ENCODE measurements at regions not wholly inside any gene's neighbourhood (a gene's known extent, or its start where the extent isn't known, plus 50 kb on each side); places are given as distances from the start of the nearest gene placed in this dataset.

DNA sequence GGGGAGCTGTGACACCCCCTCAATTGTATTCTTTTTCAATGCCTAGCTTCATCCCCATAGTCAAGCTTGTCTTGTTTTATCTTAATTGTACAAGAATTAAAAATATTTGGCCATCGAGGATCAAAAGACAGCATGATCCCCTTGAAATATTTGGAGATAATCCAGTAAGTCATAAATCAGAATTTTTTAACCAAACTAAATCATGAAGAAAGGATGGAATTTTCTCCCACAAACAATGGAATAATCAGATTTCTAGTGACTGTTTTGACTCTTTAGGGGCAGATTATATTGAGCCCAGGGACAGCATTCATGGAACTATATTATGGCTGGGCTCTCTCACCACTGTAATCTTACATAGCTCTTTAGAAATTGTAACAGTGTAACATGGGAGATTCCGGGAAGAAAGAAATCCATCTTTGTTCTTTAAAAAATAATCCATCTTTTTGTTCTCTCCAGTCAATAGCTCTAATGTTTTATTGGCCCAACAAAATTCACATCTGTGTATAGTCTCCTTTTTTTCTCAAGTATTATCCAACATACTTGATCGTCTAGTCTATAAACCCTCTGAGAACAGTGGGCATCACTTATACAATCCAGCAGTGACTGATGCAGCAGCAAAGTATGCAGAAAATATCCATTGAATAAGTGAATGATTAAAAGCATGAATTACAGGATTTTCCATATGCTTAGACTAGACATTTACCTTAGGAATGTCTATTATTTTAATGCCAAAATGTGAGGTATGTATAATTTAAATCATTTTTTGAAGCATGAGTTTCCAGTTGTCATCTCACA is 277.0 kb upstream of the PLSCR5 start:
- H3K36me3 ChIP-seq (ENCODE audit: insufficient read depth, low read length): no peaks in the 10 kb centered on the region
- no peak overlapping the region for H3K4me3 ChIP-seq (ENCODE audit: low read length, poor library complexity, severe bottlenecking)
- no peak overlapping the region for H3K9ac ChIP-seq (ENCODE audit: low read depth, low read length, poor library complexity, severe bottlenecking)
- H3K4me1 ChIP-seq (ENCODE audit: insufficient read depth, low read length, poor library complexity, severe bottlenecking): no peaks in the 10 kb centered on the region
- no peaks in the 10 kb centered on the region for H4K20me1 ChIP-seq (ENCODE audit: insufficient read depth, low read length, poor library complexity, severe bottlenecking)
- H3K79me2 ChIP-seq (ENCODE audit: insufficient read depth, low read length): no peaks in the 10 kb centered on the region
- H2AFZ ChIP-seq (ENCODE audit: low read length): no peak overlapping the region
- TF ChIP-seq EZH2phosphoT487 (IDR thresholded peaks at IDR 0.05; ENCODE audit: borderline replicate concordance): no peak
- TF ChIP-seq, protein P1, sequence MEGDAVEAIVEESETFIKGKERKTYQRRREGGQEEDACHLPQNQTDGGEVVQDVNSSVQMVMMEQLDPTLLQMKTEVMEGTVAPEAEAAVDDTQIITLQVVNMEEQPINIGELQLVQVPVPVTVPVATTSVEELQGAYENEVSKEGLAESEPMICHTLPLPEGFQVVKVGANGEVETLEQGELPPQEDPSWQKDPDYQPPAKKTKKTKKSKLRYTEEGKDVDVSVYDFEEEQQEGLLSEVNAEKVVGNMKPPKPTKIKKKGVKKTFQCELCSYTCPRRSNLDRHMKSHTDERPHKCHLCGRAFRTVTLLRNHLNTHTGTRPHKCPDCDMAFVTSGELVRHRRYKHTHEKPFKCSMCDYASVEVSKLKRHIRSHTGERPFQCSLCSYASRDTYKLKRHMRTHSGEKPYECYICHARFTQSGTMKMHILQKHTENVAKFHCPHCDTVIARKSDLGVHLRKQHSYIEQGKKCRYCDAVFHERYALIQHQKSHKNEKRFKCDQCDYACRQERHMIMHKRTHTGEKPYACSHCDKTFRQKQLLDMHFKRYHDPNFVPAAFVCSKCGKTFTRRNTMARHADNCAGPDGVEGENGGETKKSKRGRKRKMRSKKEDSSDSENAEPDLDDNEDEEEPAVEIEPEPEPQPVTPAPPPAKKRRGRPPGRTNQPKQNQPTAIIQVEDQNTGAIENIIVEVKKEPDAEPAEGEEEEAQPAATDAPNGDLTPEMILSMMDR (conservative IDR thresholded peaks at IDR 0.05; ENCODE audit: low read length): no peak
- H3K9me2 ChIP-seq (replicated peaks; ENCODE audit: low read depth, low read length): no peaks in the 10 kb centered on the region
- H3K27me3 ChIP-seq (ENCODE audit: insufficient read depth, low read length, poor library complexity, severe bottlenecking): no peaks in the 10 kb centered on the region
- H3K4me2 ChIP-seq (ENCODE audit: low read depth, low read length, poor library complexity, severe bottlenecking): no peak overlapping the region
- no peaks in the 10 kb centered on the region for H3K9me3 ChIP-seq (ENCODE audit: insufficient read depth, low read depth, low read length)
- H3F3A ChIP-seq (ENCODE audit: low read depth): no peaks in the 10 kb centered on the region

DNA sequence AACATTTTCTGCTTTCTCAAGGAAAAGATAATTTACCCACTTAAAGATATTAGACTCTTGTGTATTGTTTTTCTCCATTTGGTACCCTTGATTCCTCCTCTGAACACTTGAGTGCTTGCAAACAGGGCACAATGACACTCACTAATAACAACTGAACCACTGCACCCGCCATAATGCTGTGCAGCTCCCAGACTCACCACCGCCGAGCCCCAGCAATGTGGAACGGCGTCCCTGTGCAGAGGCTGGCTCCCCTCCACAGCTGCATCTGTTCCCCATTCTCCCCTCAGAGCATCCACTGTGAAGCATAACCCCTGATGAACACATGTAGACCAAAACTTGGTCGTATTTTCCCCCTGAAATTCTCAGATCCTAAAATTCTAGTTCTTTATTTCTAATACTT is 276.2 kb upstream of the PLSCR5 start:
- TF ChIP-seq EZH2phosphoT487 (IDR thresholded peaks at IDR 0.05; ENCODE audit: borderline replicate concordance): no peak
- TF ChIP-seq, protein P1 (conservative IDR thresholded peaks at IDR 0.05; ENCODE audit: low read length): no peak
- no peaks in the 10 kb centered on the region for H3K79me2 ChIP-seq (ENCODE audit: insufficient read depth, low read length)
- no peak overlapping the region for H3K9ac ChIP-seq (ENCODE audit: low read depth, low read length, poor library complexity, severe bottlenecking)
- H3K27me3 ChIP-seq (ENCODE audit: insufficient read depth, low read length, poor library complexity, severe bottlenecking): no peaks in the 10 kb centered on the region
- no peak overlapping the region for H3K4me2 ChIP-seq (ENCODE audit: low read depth, low read length, poor library complexity, severe bottlenecking)
- H3K4me3 ChIP-seq (ENCODE audit: low read length, poor library complexity, severe bottlenecking): no peak overlapping the region
- no peaks in the 10 kb centered on the region for H3K36me3 ChIP-seq (ENCODE audit: insufficient read depth, low read length)
- no peaks in the 10 kb centered on the region for H3K9me3 ChIP-seq (ENCODE audit: insufficient read depth, low read depth, low read length)
- no peaks in the 10 kb centered on the region for H3K4me1 ChIP-seq (ENCODE audit: insufficient read depth, low read length, poor library complexity, severe bottlenecking)
- H2AFZ ChIP-seq (ENCODE audit: low read length): no peak overlapping the region
- H3F3A ChIP-seq (ENCODE audit: low read depth): no peaks in the 10 kb centered on the region
- H4K20me1 ChIP-seq (ENCODE audit: insufficient read depth, low read length, poor library complexity, severe bottlenecking): no peaks in the 10 kb centered on the region
- no peaks in the 10 kb centered on the region for H3K9me2 ChIP-seq (replicated peaks; ENCODE audit: low read depth, low read length)

DNA sequence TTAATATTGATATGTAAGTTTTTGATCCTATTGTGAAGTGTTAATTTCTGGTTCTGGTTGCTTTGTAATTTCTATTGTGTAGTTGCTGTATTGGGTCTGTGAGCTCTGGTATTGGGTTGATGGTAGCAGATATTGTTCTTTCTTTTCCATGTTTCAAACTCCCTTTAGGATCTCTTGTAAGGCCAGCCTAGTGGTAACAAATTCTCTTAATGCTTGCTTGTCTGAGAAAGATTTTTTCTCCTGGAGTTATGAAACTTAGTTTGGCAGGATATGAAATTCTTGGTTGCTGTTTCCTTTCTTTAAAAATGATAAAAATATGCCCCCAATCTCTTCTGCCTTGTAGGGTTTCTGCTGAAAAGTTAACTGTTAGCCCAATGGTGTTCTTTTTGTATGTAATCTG is 268.6 kb upstream of the PLSCR5 start:
- H4K20me1 ChIP-seq (ENCODE audit: insufficient read depth, low read length, poor library complexity, severe bottlenecking): no peaks in the 10 kb centered on the region
- H3F3A ChIP-seq (ENCODE audit: low read depth): no peaks in the 10 kb centered on the region
- no peaks in the 10 kb centered on the region for H3K79me2 ChIP-seq (ENCODE audit: insufficient read depth, low read length)
- no peak overlapping the region for H3K4me3 ChIP-seq (ENCODE audit: low read length, poor library complexity, severe bottlenecking)
- no peaks in the 10 kb centered on the region for H3K4me1 ChIP-seq (ENCODE audit: insufficient read depth, low read length, poor library complexity, severe bottlenecking)
- no peak overlapping the region for H3K4me2 ChIP-seq (ENCODE audit: low read depth, low read length, poor library complexity, severe bottlenecking)
- no peaks in the 10 kb centered on the region for H3K36me3 ChIP-seq (ENCODE audit: insufficient read depth, low read length)
- H3K27me3 ChIP-seq (ENCODE audit: insufficient read depth, low read length, poor library complexity, severe bottlenecking): no peaks in the 10 kb centered on the region
- H3K9me3 ChIP-seq (ENCODE audit: insufficient read depth, low read depth, low read length): 0 out of 2 replicates have a peak, but pooled peaks cover 3% of the 10 kb centered on the region
- no peak overlapping the region for H3K9ac ChIP-seq (ENCODE audit: low read depth, low read length, poor library complexity, severe bottlenecking)
- H2AFZ ChIP-seq (ENCODE audit: low read length): no peak overlapping the region
- TF ChIP-seq, protein P1 (conservative IDR thresholded peaks at IDR 0.05; ENCODE audit: low read length): no peak
- no peak for TF ChIP-seq EZH2phosphoT487 (IDR thresholded peaks at IDR 0.05; ENCODE audit: borderline replicate concordance)
- H3K9me2 ChIP-seq (replicated peaks; ENCODE audit: low read depth, low read length): no peaks in the 10 kb centered on the region
